Neuron (in vitro differentiated cells): ENCODE measurements at regions not wholly inside any gene's neighbourhood (a gene's known extent, or its start where the extent isn't known, plus 50 kb on each side); places are given as distances from the start of the nearest gene placed in this dataset.

Source experiments
- H2AFZ ChIP-seq: one replicate; pipeline ENCODE4 v1.6.1; 2013; ENCODE audit warnings: low read depth, mild to moderate bottlenecking, inconsistent platforms, low read length, moderate library complexity
- H3K27me3 ChIP-seq: one replicate; pipeline ENCODE4 v1.6.1; 2013; ENCODE audit warnings: low read length; ENCODE audit not compliant: insufficient read depth
- H3K36me3 ChIP-seq: one replicate; pipeline ENCODE4 v1.6.1; 2013; ENCODE audit warnings: low read length; ENCODE audit not compliant: insufficient read depth
- H3K4me1 ChIP-seq: one replicate; pipeline ENCODE4 v1.6.1; 2013; ENCODE audit warnings: low read length; ENCODE audit not compliant: insufficient read depth
- H3K4me3 ChIP-seq: 2 replicates; pipeline ENCODE4 v1.5.1; 2013; ENCODE audit warnings: mild to moderate bottlenecking, low read length, moderate library complexity
- H3K9me3 ChIP-seq: one replicate; pipeline ENCODE4 v1.6.1; 2013; ENCODE audit warnings: low read length

DNA sequence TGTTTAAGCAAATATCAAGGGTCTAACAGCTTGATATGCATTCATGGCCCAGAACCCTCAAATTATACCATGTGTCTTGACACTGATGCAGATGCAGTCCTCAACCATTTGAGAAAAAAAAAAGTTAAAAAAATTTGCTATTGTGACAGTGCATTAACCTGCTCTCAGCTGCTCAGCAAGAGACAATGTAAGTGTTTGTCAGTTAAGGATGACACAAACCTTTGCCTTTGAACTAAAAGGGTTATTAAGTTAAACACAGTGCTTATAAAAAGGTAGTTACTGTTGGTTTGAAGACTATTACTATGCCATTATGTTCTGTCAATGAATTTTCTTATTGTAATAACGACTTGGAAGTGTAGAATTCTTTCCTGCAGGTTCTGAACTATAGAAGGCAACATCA lies 655.6 kb upstream of the NEGR1 start:
- Histone ChIP-seq H3K4me3 (no peak overlapping the region), H3K36me3 (no peaks in the 10 kb centered on the region), H2AFZ (no peak overlapping the region), H3K4me1 (no peaks in the 10 kb centered on the region), H3K9me3 (no peaks in the 10 kb centered on the region), H3K27me3 (no peaks in the 10 kb centered on the region)

DNA sequence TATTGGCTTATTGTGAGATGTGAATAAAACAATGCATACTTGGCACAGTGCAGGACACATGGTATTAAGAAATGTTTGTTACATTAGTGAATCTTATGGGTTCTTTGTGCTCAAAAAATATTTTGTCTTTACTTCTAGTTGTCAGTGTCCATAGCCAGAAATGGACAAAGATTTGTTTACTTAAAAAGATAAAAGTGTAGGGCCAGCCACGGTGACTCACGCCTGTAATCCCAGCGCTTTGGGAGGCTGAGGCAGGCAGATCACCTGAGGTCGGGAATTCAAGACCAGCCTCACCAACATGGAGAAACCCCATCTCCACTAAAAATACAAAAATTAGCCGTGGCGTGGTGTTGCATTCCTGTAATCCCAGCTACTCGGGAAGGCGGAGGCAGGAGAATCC lies 654.6 kb upstream of the NEGR1 start:
- Histone ChIP-seq H3K27me3 (no peaks in the 10 kb centered on the region), H3K36me3 (no peaks in the 10 kb centered on the region), H2AFZ (no peak overlapping the region), H3K4me3 (no peak overlapping the region), H3K9me3 (no peaks in the 10 kb centered on the region), H3K4me1 (no peaks in the 10 kb centered on the region)

DNA sequence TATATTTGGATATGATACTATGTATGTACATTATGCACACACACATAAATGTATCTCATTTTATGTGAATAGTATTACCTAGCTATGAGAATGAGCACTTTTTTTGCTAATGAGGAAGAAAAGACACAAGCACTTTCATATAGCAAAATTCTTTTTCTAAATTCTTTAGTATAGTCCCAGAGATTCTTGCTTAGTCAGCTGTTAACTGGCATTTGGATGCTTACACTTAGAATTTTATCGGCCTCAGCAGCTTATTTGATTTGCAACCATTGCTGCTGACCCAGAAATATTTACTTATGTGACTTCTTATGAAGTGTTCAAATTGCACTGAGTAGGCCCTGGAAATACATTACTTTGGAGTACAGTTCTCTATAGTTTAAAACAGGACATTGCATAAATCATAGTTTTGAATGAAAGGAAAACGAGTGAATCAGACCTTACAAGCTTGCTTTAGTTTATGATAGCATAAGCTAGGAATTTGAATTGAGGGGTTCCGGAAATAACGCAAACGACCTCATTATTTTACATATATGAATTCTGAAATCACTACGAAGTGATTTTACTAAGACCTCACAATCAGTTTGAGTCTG lies 653.9 kb upstream of the NEGR1 start:
- H3K27me3 ChIP-seq = no peaks in the 10 kb centered on the region
- no peak overlapping the region for H3K4me3 ChIP-seq
- no peak overlapping the region for H2AFZ ChIP-seq
- H3K9me3 ChIP-seq = no peaks in the 10 kb centered on the region
- no peaks in the 10 kb centered on the region for H3K4me1 ChIP-seq
- no peaks in the 10 kb centered on the region for H3K36me3 ChIP-seq

DNA sequence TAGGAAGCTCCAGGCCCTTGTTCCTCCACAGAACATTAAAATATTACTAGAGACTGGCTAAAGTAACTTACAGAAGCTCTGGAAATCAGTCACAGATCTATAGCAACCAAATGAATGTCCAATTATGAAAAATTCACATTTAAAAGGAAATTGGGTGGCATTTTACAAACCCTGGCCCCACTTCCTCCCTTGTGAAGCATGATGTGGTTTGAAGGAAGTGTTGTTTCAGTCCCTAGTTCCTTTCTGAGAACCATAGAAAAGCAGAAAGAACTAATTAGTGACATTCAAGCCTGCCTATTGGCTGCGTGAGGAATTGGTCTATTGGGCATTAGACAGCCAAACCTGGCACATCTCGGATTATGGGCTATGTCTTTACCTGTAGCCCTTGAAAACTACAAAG lies 649.7 kb upstream of the NEGR1 start:
- H3K4me1 ChIP-seq = no peaks in the 10 kb centered on the region
- H3K9me3 ChIP-seq = no peaks in the 10 kb centered on the region
- H3K4me3 ChIP-seq = no peak overlapping the region
- no peak overlapping the region for H2AFZ ChIP-seq
- H3K36me3 ChIP-seq = no peaks in the 10 kb centered on the region
- no peaks in the 10 kb centered on the region for H3K27me3 ChIP-seq

DNA sequence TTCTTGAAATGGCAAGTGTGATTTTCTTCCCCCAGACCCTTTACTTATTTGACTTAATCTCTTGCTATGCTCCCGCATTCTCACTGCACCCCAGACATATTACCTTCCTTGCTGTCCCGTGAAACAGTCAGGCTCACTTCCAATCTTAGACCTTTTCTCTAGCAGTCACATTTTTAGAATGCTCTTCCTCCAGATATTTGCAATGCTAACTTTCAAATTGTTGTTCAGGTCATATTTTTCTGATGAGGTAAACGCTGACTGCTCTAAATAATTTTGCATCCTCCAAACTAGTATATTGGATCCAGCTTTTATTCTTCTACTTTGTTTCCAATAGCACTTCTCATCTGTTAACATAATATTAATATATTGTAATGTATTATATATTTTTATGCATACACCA lies 648.2 kb upstream of the NEGR1 start:
- Histone ChIP-seq H3K4me3 (no peak overlapping the region), H2AFZ (no peak overlapping the region), H3K9me3 (no peaks in the 10 kb centered on the region), H3K27me3 (no peaks in the 10 kb centered on the region), H3K4me1 (no peaks in the 10 kb centered on the region), H3K36me3 (no peaks in the 10 kb centered on the region)

DNA sequence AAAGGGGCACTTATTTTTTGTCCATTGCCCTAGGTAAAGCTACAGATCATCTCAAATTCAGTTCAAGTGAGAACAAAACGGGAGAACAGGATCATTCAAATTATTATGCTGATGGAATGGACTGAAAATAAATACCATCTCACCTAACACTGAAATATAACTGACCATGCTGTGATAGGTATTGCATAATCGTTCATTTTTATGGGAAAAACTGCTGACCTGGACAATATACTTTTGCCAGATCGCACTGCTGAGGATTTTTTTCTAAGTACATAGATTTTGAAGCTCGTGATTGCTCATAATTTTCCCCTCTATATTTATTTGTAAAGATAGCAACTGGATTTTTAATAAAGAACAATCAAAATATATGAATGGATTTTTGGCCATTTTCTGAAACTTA lies 636.6 kb upstream of the NEGR1 start:
- H3K27me3 ChIP-seq = no peaks in the 10 kb centered on the region
- peaks cover 11% of the 10 kb centered on the region for H3K4me1 ChIP-seq
- H2AFZ ChIP-seq = no peak overlapping the region
- H3K36me3 ChIP-seq = no peaks in the 10 kb centered on the region
- no peak overlapping the region for H3K4me3 ChIP-seq
- H3K9me3 ChIP-seq = no peaks in the 10 kb centered on the region

DNA sequence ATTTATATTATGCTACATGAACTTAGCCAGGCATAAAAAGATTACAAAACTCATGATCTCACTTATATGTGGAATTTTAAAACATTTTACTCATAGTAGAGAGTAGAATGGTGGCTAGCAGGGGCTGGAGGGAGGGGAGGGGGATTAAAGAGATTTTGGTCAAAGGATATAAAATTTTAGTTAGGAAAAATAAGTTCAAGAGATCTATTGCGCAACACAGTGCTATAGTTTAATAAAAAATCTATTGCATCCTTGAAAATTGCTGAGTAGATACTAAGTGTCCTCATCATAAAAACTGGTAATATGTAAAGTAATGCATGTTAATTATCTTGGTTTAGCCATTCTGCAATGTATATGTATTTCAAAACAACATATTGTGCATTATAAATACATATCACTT lies 635.6 kb upstream of the NEGR1 start:
- Histone ChIP-seq H3K27me3 (no peaks in the 10 kb centered on the region), H3K9me3 (no peaks in the 10 kb centered on the region), H2AFZ (no peak overlapping the region)

DNA sequence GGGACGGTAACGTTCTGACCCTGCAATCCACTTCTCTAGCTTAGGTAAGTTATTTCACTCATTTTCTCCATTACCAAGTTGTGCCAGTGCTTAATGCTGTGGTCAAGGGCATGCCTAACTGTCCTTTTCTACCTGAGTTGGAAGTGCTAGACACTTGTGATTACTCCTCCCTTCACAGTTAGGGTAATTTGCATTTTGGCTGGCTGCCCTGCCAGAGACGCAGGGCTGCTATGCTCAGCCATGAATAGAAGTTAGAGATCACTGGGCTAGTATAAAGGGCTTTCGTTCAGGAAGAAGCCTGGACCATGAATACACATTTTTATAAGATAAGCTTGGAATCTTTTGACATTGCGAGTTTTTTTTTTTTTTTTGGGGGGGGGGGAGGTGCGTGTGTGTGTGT lies 633.2 kb upstream of the NEGR1 start:
- Histone ChIP-seq H3K4me1 (peaks cover 23% of the 10 kb centered on the region), H3K9me3 (no peaks in the 10 kb centered on the region), H3K36me3 (no peaks in the 10 kb centered on the region), H2AFZ (peak overlapping the region; percentile 39), H3K27me3 (no peaks in the 10 kb centered on the region), H3K4me3 (peak overlapping the region; percentile 30)

More for the DNA sequence above, 635.6 kb upstream of the NEGR1 start:
- Histone ChIP-seq H3K4me1 (peaks cover 11% of the 10 kb centered on the region), H3K4me3 (no peak overlapping the region), H3K36me3 (no peaks in the 10 kb centered on the region)

DNA sequence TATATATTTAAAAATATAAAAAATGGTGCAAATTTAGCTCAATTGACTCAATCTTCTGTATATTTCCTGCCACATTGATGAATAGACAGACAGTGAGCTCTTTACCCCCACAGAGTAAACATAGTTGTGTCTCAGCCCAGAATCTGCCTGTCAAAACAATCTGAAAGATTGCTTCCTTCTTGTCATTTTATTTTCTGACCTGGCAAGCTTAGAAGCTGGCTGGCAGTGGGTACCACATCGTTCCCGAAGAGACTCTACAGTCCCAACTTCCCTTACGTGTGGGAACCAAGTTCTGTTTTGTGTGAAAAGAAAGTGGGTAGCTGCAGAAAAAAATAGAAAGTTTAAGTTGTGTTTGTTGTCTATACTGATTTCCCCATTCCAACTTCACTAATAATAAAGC lies 629.3 kb upstream of the NEGR1 start:
- Histone ChIP-seq H3K9me3 (no peaks in the 10 kb centered on the region), H3K36me3 (no peaks in the 10 kb centered on the region), H2AFZ (no peak overlapping the region), H3K4me1 (peaks cover 23% of the 10 kb centered on the region), H3K27me3 (no peaks in the 10 kb centered on the region), H3K4me3 (no peak overlapping the region)

DNA sequence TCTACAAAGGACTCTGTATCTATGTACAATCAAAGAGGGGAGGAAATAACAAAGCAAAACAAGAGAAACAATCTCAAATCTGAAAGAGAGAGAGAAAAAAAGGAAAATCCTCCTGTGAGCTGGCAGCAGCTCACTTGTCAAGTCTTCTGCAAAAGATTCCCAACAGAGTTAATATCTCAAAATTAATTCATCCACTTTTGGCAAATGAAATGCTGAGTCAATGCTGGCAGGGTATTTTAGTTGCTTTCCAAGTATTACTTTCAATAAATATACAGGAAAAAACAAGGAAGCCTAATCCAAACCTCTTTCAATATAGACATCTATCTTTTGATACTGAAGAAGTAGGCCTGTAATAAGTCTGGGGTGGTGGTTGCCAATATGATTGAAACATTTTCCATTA lies 613.9 kb upstream of the NEGR1 start:
- no peaks in the 10 kb centered on the region for H3K9me3 ChIP-seq
- peak overlapping the region; percentile 80 for H2AFZ ChIP-seq
- H3K27me3 ChIP-seq = no peaks in the 10 kb centered on the region
- H3K4me1 ChIP-seq = no peaks in the 10 kb centered on the region
- no peaks in the 10 kb centered on the region for H3K36me3 ChIP-seq
- H3K4me3 ChIP-seq = no peak overlapping the region

DNA sequence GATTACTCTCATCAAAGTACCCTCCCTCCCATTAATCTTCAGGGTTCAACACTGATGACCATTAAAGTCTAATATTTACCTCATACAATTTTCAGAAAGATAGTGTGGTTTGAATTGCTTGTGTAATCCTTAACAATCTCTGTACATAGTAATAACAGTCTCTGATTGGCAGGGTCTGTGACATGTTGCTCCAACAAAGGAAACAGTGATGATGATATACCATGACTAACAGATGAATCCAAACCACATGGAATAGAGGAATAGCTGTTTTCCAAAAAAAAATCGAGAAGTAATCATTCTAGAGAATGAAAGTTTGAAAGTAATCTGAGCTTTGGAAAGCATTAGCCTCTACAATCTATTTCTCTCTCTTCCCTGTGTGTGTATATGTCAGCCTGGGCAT lies 610.1 kb upstream of the NEGR1 start:
- H2AFZ ChIP-seq = no peak overlapping the region
- H3K9me3 ChIP-seq = no peaks in the 10 kb centered on the region
- no peaks in the 10 kb centered on the region for H3K27me3 ChIP-seq
- no peaks in the 10 kb centered on the region for H3K4me1 ChIP-seq
- H3K4me3 ChIP-seq = no peak overlapping the region
- no peaks in the 10 kb centered on the region for H3K36me3 ChIP-seq

DNA sequence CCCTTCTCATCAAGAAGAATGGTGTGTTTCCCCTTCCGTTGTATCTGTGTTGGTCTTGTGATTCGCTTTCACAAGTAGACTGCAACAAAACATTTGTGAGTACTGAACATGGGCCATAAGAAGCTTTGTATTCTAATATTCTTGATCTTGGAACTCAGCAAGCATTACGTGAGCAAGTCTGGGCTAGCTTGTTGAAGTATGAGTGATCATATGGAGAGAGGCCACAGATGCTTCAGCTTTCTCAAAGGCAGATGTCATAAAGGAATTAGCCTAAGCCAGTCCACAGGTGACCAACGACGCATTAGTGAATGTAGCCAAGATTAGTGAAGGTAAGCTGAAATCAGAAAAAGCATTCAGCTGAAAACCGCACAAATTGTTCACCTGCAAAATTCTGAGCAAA lies 609.6 kb upstream of the NEGR1 start:
- Histone ChIP-seq H3K36me3 (no peaks in the 10 kb centered on the region), H2AFZ (no peak overlapping the region), H3K27me3 (no peaks in the 10 kb centered on the region), H3K4me1 (no peaks in the 10 kb centered on the region), H3K9me3 (no peaks in the 10 kb centered on the region), H3K4me3 (no peak overlapping the region)

DNA sequence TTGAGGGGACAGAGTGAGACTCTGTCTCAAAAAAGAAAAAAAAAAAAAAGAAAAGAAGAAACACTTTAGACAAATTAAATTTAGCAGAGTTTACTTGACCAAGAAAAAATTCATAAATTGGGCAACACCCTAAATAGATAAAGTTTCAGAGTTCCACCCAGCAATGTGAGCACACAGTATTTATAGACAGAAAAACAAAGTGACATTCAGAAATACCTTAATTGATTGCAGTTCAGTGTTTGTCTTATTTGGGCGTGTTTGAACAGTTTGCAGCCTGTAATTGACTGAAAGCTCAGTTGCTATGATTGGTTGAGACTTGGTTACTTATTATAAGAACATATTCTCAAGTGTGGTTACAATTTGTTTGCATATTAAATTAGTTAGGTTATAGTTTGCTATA lies 603.5 kb upstream of the NEGR1 start:
- H3K9me3 ChIP-seq = no peaks in the 10 kb centered on the region
- H3K4me3 ChIP-seq = no peak overlapping the region
- H3K27me3 ChIP-seq = no peaks in the 10 kb centered on the region
- no peaks in the 10 kb centered on the region for H3K4me1 ChIP-seq
- no peak overlapping the region for H2AFZ ChIP-seq
- H3K36me3 ChIP-seq = no peaks in the 10 kb centered on the region

DNA sequence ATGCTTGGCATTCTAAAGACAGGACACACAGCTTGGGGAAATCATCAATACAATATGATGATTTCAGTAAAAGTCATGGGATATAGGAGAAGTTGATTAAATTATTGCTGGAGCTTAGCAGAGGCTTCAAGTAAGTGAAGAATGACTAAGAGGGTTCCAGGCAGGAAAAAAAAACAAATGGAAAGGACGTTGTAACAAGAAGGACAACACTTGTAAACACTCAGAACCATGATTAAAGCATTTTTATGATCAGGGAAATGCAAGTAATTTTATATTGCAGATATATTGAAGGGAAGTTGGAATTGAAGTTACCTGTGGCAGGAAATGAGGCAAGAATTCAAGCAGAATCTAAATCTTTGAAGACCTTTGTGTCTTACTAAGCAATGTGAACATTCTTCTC lies 602.7 kb upstream of the NEGR1 start:
- Histone ChIP-seq H3K9me3 (no peaks in the 10 kb centered on the region), H3K4me3 (no peak overlapping the region), H2AFZ (no peak overlapping the region), H3K27me3 (no peaks in the 10 kb centered on the region), H3K36me3 (no peaks in the 10 kb centered on the region), H3K4me1 (no peaks in the 10 kb centered on the region)
